GM10248 (cell line): ENCODE measurements at regions not wholly inside any gene's neighbourhood (a gene's known extent, or its start where the extent isn't known, plus 50 kb on each side); places are given as distances from the start of the nearest gene placed in this dataset.
"Not testable (repeated sequence)": the region's sequence is repeated elsewhere in the genome, so short reads cannot be mapped to it uniquely, and the experiment has no call there.

ENCODE experiments used
- CTCF ChIA-PET: fragments of 300-600 bp; sonication (Branson Sonifier 250); formaldehyde crosslinking; extraction: SDS; loops from one replicate; lab custom pipeline; 2021; ENCODE audit warnings: antibody characterized with exemption; lab: Yijun Ruan, JAX
- POLR2A ChIA-PET: fragments of 350-650 bp; sonication (Branson Sonifier 250); formaldehyde crosslinking; extraction: SDS; loops from one replicate; lab custom pipeline; 2020; ENCODE audit warnings: antibody characterized with exemption; lab: Yijun Ruan, JAX
- DNase-seq: peaks from one replicate; pipeline ENCODE4 v3.0.0; 2012; ENCODE audit errors: extremely low spot score
- CTCF ChIP-seq: IDR thresholded peaks from 2 replicates; pipeline ENCODE4 v1.5.1; 2012; ENCODE audit warnings: mild to moderate bottlenecking, low read depth; ENCODE audit errors: extremely low read depth, missing control alignments, control extremely low read depth

- no peak for DNase-seq
- ChIA-PET POLR2A (no interaction called here), CTCF (interaction anchor here (1.0 to 1.2 kb wide), 2 partner anchors 10 to 16 kb away, joined by 3 read pairs; no protein-coding TSS in a partner anchor)
- no peak for TF ChIP-seq CTCF
Observed at GRCh38 chr1:187070076-187070475, 241.3 kb downstream of the PLA2G4A start.

- ChIA-PET POLR2A (interaction anchor here (0.7 to 1.4 kb wide), 2 partner anchors 18 to 684 kb away, joined by 3 read pairs; no protein-coding TSS in a partner anchor), CTCF (interaction anchor here (1.0 to 2.2 kb wide), 6 partner anchors 10 to 21 kb away, joined by 3 to 7 read pairs (median 4); no protein-coding TSS in a partner anchor)
- DNase-seq: not testable (repeated sequence)
Observed at GRCh38 chr1:187072262-187073034, 243.7 kb downstream of the PLA2G4A start.

- POLR2A ChIA-PET: interaction anchor here (0.7 to 1.4 kb wide), 2 partner anchors 18 to 685 kb away, joined by 3 read pairs; no protein-coding TSS in a partner anchor
- CTCF ChIA-PET: interaction anchor here (1.0 to 2.2 kb wide), 6 partner anchors 11 to 21 kb away, joined by 3 to 7 read pairs (median 4); no protein-coding TSS in a partner anchor
- DNase-seq: not testable (repeated sequence)
Observed at GRCh38 chr1:187073035-187073560, 244.3 kb downstream of the PLA2G4A start.

GRCh38 chr1:187073634-187074245 lies 245.0 kb downstream of the PLA2G4A start:
- ChIA-PET CTCF (interaction anchor here (1.2 to 2.2 kb wide), 5 partner anchors 12 to 22 kb away, joined by 3 to 7 read pairs (median 4); no protein-coding TSS in a partner anchor), POLR2A (interaction anchor here (1.4 kb wide), 1 partner anchor 19 kb away, joined by 3 read pairs; no protein-coding TSS in a partner anchor)

GRCh38 chr1:187074445-187075048 lies 245.8 kb downstream of the PLA2G4A start:
- no peak for TF ChIP-seq CTCF
- ChIA-PET CTCF (no interaction called here), POLR2A (no interaction called here)
- no peak for DNase-seq

More at GRCh38 chr1:187073634-187074245, 245.0 kb downstream of the PLA2G4A start:
- not testable (repeated sequence) for DNase-seq

- DNase-seq: no peak
- POLR2A ChIA-PET: no interaction called here
- TF ChIP-seq CTCF: no peak
- CTCF ChIA-PET: no interaction called here
Observed at GRCh38 chr1:187076922-187077321, 248.2 kb downstream of the PLA2G4A start.

GRCh38 chr1:187078321-187078720 lies 249.6 kb downstream of the PLA2G4A start:
- no peak for TF ChIP-seq CTCF
- ChIA-PET POLR2A (no interaction called here), CTCF (interaction anchor here (1.1 kb wide), 1 partner anchor 17 kb away, joined by 3 read pairs; no protein-coding TSS in a partner anchor)
- DNase-seq: no peak
